Left lung (tissue), 4 donors: ENCODE measurements at regions not wholly inside any gene's neighbourhood (a gene's known extent, or its start where the extent isn't known, plus 50 kb on each side); places are given as distances from the start of the nearest gene placed in this dataset.
A peak's percentile ranks its signal among the peaks of the same experiment; 100 is the strongest.
"Not testable (repeated sequence)": the region's sequence is repeated elsewhere in the genome, so short reads cannot be mapped to it uniquely, and the experiment has no call there.

Source experiments
- ATAC-seq: fragments of 200-7000 bp; cut with Tn5 transposase; one replicate; pipeline ENCODE4 v1.9.1; 2020; ENCODE audit warnings: moderate library complexity
- DNase-seq, 4 donors: peaks; one replicate each; pipeline ENCODE4 v3.0.0-alpha.2; 2013 to 2020
- H3K27ac ChIP-seq, 2 donors: fragments of 200-600 bp; sonication (generic) in 1 of 2; one replicate each; pipeline versions ENCODE4 v1.5.0 to v1.8.0; 2020 to 2021
- H3K27me3 ChIP-seq, 2 donors: fragments of 200-600 bp; sonication (generic) in 1 of 2; one replicate each; pipeline versions ENCODE4 v1.5.0 to v1.8.0; 2020 to 2021
- H3K36me3 ChIP-seq, 2 donors: fragments of 200-600 bp; sonication (generic) in 1 of 2; one replicate each; pipeline versions ENCODE4 v1.5.0 to v1.8.0; 2020 to 2021
- H3K4me1 ChIP-seq, 2 donors: fragments of 200-600 bp; one replicate each; pipeline ENCODE4 v1.8.0; 2021
- H3K4me3 ChIP-seq, 2 donors: fragments of 200-600 bp; sonication (generic) in 1 of 2; one replicate each; pipeline versions ENCODE4 v1.5.0 to v1.8.0; 2020 to 2021; ENCODE audit warnings: mild to moderate bottlenecking in 1 of 2
- H3K9me3 ChIP-seq, 2 donors: fragments of 200-600 bp; sonication (generic) in 1 of 2; one replicate each; pipeline versions ENCODE4 v1.5.0 to v1.8.0; 2020 to 2021
- intact Hi-C, 2 donors: fragments of 100-400 bp; cut with DNase I; formaldehyde crosslinking; loops; one replicate each; pipeline versions ENCODE4 v1.11.2 to v1.14.2; 2022
- donor health status: DM: no; HTN: yes; CAD: no.
- donor health status: DM: no; HTN: no; CAD: no.

DNA sequence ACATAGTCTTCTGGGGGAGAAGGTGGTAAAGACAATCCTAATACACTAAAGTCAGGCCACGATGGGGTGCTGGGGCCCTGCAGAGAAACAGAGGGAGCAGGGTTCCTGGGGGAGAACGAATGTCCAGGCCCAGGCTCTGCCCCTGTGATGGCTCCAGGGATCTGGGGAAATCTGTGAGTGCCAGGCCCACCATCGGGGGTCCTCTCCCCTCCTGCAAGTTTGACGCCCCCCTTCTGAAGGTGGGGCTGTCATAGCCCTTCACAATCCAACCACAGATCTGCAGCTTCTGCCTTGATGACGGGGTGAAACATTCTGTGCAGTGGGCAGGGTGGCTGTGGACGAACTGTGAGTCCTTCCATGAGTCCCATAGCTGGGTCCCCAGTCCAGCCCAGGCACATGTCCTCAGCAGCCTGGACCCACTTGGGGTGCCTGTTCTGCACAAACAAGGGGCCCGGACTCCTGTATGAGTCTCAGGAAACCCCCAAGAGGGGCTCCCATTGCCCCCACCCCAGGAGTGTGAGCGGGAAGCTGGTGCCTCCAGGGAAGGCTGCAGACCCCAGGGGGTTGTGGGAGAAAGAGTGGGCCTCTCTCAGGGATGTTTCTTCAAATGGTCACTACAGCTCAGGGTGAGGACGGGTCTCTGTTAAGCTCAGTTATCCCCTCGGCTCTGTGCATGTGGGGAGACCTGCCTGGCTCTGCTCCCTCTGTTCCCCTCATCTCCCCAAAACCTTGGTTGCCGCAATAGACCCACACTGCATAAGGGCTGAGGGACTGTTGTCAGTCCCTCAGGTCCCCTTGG lies 134.3 kb downstream of the TNFRSF13B start:
- H3K9me3 ChIP-seq, H3K27ac ChIP-seq, ATAC-seq, H3K4me3 ChIP-seq, H3K4me1 ChIP-seq, DNase-seq, H3K27me3 ChIP-seq, intact Hi-C loops, H3K36me3 ChIP-seq: not testable (repeated sequence)

DNA sequence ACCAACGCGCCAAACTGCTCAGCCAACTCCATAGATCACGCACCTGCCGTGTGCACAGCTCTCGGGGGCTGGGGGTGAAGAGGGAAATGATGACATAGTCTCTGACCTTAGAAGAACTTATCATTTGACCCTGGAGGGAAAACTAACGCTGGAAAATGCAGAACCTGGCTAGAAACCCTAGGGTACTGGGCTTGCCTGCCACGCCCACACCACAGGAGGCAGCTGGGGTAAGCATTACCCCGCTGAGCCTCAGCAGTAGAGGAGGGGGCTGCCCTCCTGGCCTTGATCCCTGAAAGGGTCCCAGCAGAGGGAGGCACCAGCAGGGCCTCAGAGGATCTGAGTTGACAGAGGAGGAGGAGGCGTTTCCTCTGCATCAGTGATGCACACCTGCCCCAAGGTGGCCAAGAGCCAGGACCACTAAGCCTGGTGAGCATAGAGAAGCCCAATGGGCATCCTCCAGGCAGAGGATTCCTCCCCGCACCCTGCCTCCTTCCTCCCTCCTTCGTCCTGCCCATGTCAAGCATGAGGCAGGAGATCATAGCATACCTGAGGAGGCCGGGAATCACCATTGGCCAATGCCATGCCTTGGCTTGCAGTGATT lies 135.5 kb downstream of the TNFRSF13B start:
- DNase-seq, H3K9me3 ChIP-seq, H3K27ac ChIP-seq, H3K36me3 ChIP-seq, H3K4me3 ChIP-seq, H3K27me3 ChIP-seq, intact Hi-C loops, H3K4me1 ChIP-seq, ATAC-seq: not testable (repeated sequence)

DNA sequence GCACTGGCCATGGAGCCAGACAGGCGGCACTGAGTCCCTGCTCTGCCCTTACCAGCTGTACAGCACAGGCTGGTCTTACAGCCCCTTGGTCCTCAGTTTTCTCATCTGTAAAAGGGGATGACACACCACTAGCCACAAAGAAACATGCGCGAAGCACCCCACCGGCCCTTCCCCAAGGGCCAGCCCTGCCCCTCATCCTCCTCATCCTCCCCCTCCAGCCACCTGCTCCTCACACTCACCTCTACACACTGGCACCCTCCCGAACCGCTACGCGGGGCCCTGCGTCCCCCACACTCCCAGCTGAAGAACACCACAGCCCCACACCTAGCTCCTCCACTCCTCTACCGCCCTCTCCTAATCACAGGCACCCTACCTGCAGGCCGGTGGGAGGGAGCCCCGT lies 138.4 kb downstream of the TNFRSF13B start:
- H3K36me3 ChIP-seq, H3K27me3 ChIP-seq, H3K4me1 ChIP-seq, H3K9me3 ChIP-seq, DNase-seq, intact Hi-C loops, H3K27ac ChIP-seq, ATAC-seq, H3K4me3 ChIP-seq: not testable (repeated sequence)

DNA sequence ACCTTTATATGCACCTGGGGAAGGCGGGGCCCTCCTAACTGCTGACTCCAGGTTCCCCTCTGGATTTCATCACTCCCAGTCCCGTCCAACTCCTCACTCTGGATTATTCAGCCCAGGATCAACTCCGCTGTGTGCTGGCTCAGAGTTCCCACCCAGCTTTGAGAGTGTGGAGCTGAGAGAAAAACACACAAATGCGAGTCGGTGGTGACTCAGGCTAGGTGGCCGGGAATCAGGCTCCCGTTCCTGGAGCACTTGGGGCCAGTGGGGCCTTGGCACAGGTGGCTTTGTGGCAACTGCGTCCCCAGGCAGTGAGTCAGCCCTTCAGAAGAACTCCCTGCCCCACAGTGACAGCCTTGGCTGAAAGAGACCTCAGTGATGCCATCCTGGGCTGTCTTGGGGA lies 139.1 kb downstream of the TNFRSF13B start:
- peak; percentile 94 for ATAC-seq
- H3K27ac ChIP-seq = not testable (repeated sequence)

DNA sequence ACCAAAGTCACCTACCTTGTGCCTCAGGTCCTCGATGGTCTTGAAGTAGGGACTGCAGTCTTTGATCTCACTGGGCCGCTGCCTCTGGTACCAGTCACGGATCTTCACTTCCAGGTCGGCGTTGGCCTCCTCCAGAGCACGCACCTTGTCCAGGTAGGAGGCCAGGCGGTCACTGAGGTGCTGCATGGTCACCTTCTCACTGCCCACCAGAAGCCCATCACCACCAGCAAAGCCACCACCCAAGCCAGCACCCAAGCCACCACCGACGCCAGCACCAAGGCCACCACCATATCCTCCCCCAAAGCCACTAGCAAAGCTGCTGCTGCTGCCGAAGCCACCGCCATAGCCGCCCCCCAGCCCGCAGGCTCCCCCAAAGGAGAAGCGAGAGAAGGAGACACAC lies 139.7 kb downstream of the TNFRSF13B start:
- H3K4me3 ChIP-seq = peak overlapping the region in 1 of 2 donors; percentile 16
- ATAC-seq, H3K36me3 ChIP-seq, DNase-seq, intact Hi-C loops, H3K4me1 ChIP-seq, H3K27me3 ChIP-seq, H3K9me3 ChIP-seq, H3K27ac ChIP-seq: not testable (repeated sequence)

More for the DNA sequence above, 139.1 kb downstream of the TNFRSF13B start:
- H3K9me3 ChIP-seq, H3K36me3 ChIP-seq, H3K4me3 ChIP-seq, H3K4me1 ChIP-seq, intact Hi-C loops, H3K27me3 ChIP-seq: not testable (repeated sequence)
- DNase-seq = peak in 2 of 4 donors; percentile 74 to 84

DNA sequence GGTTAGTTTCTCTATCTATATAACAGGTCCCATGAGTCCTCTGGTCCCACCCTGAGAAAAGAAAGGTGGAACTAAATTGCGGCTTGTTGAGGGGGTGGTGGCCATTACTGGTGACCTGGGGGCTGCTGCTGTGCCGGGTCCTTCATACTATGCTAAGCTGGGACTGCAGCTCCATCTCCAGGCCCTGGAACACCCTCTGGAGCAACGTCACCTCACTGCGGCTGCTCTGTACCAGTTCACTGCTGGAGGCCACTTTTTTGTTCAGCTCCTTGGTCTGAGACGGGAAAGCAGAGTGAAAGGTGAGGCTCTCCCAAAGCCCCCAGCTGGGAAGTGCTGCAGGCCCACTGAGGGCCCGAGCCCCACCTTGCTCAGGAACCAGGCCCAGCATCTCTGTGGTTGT lies 140.7 kb downstream of the CCDC144A start:
- ATAC-seq = not testable (repeated sequence)

DNA sequence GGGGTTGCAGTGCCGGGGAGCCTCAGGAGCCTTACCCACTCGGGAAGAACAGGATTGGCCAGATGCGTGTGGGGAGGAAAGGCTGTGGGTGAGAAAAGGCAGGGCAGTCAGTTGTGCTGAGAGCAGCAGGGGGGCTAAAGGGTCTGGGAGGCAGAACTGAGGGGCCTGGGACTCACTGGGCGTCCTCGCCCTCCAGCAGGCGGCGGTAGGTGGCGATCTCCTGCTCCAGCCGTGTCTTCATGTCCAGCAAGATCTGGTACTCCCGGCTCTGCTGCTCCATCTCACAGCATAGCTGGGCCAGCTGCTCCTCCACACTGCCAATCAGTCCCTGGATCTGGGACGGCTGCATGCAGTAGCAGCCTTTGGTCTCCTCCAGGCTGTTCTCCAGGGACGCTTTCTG lies 140.2 kb downstream of the CCDC144A start:
- H3K27ac ChIP-seq, intact Hi-C loops, ATAC-seq, H3K9me3 ChIP-seq, H3K36me3 ChIP-seq, DNase-seq, H3K4me1 ChIP-seq, H3K27me3 ChIP-seq, H3K4me3 ChIP-seq: not testable (repeated sequence)

More for the DNA sequence above, 140.7 kb downstream of the CCDC144A start:
- H3K9me3 ChIP-seq, DNase-seq, H3K36me3 ChIP-seq, H3K4me1 ChIP-seq, intact Hi-C loops, H3K4me3 ChIP-seq, H3K27me3 ChIP-seq, H3K27ac ChIP-seq: not testable (repeated sequence)
